ENCODE measurements at regions not wholly inside any gene's neighbourhood (a gene's known extent, or its start where the extent isn't known, plus 50 kb on each side); places are given as distances from the start of the nearest gene placed in this dataset.

DNA sequence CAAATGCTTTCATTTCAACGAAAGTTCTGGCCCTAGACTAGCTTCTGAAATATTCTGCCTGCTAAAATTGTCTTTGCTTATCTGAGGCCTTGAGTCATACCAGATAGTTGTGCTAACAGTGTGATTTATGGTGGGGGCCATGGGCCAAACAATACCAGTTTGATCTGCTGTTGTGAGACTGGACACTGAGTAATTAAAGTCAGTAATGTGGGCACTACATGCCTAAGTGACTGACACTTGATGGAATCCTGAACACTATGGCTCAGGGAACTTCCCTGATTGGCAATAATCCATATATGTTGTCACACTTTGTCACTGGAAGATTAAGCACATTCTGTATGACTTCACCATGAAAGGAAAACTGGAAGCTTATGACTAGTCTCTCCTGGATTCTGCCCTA lies 127.6 kb upstream of the CYLC2 start:
- Mint-ChIP-seq H3K9me3 (peaks cover 7% of the 10 kb centered on the region), H3K36me3 (no peaks in the 10 kb centered on the region), H3K27me3 (ENCODE audit: low read depth) (peaks cover 22% of the 10 kb centered on the region), H3K4me1 (no peaks in the 10 kb centered on the region), H3K27ac (no peak overlapping the region), H3K4me3 (no peak overlapping the region)
- DNase-seq (ENCODE audit: low spot score in 2 of 2, unreplicated experiment in 2 of 2), result no peak
- no peak for TF ChIP-seq CTCF (IDR thresholded peaks at IDR 0.05; ENCODE audit: unreplicated experiment)

GRCh38 chr9:102862478-102862877 lies 132.7 kb upstream of the CYLC2 start:
- no peak for TF ChIP-seq CTCF (IDR thresholded peaks at IDR 0.05; ENCODE audit: unreplicated experiment)
- H3K4me3 Mint-ChIP-seq, result no peak overlapping the region
- H3K27me3 Mint-ChIP-seq (ENCODE audit: low read depth), result peaks cover 16% of the 10 kb centered on the region
- H3K9me3 Mint-ChIP-seq, result peaks cover 7% of the 10 kb centered on the region
- H3K36me3 Mint-ChIP-seq, result no peaks in the 10 kb centered on the region
- no peak for DNase-seq (ENCODE audit: low spot score in 2 of 2, unreplicated experiment in 2 of 2)
- H3K4me1 Mint-ChIP-seq, result no peaks in the 10 kb centered on the region
- H3K27ac Mint-ChIP-seq, result no peak overlapping the region

DNA sequence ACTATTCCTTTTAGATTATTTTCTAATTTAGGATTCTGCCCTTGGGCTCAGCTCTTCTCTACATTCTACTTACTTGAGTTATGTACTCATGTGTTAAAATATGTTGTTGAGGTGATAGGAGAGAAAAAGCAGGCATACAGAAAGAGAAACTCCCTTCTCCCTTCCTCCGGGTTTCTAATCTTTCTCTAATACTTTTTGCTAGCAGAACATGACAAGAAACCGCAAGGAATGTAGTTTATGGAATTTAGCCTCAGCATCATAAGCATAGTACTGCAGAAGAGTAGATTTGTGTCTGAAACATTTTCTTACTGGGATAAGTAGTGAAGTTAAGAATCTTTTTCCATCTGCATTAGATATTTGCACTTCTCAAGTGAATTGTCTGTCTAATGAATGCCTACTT lies 139.5 kb upstream of the CYLC2 start:
- TF ChIP-seq CTCF (IDR thresholded peaks at IDR 0.05; ENCODE audit: unreplicated experiment), result no peak
- Mint-ChIP-seq H3K27ac (no peak overlapping the region), H3K36me3 (no peaks in the 10 kb centered on the region), H3K27me3 (ENCODE audit: low read depth) (peaks cover 6% of the 10 kb centered on the region), H3K4me1 (peaks cover 3% of the 10 kb centered on the region), H3K4me3 (no peak overlapping the region), H3K9me3 (peaks cover 11% of the 10 kb centered on the region)
- DNase-seq (ENCODE audit: low spot score in 2 of 2, unreplicated experiment in 2 of 2), result no peak

GRCh38 chr9:102845827-102846371 lies 149.2 kb upstream of the CYLC2 start:
- Mint-ChIP-seq H3K36me3 (no peaks in the 10 kb centered on the region), H3K27ac (no peak overlapping the region), H3K4me1 (no peaks in the 10 kb centered on the region), H3K27me3 (ENCODE audit: low read depth) (no peaks in the 10 kb centered on the region), H3K4me3 (no peak overlapping the region), H3K9me3 (peaks cover 18% of the 10 kb centered on the region)
- DNase-seq (ENCODE audit: low spot score in 2 of 2, unreplicated experiment in 2 of 2), result no peak
- no peak for TF ChIP-seq CTCF (IDR thresholded peaks at IDR 0.05; ENCODE audit: unreplicated experiment)

- DNase-seq (ENCODE audit: low spot score in 2 of 2, unreplicated experiment in 2 of 2), result no peak
- no peak overlapping the region for H3K27ac Mint-ChIP-seq
- H3K36me3 Mint-ChIP-seq, result no peaks in the 10 kb centered on the region
These were observed 150.4 kb upstream of the CYLC2 start for GRCh38 chr9:102844716-102845115.

More at GRCh38 chr9:102844716-102845115, 150.4 kb upstream of the CYLC2 start:
- no peaks in the 10 kb centered on the region for H3K27me3 Mint-ChIP-seq (ENCODE audit: low read depth)
- no peaks in the 10 kb centered on the region for H3K4me1 Mint-ChIP-seq
- no peak for TF ChIP-seq CTCF (IDR thresholded peaks at IDR 0.05; ENCODE audit: unreplicated experiment)
- no peak overlapping the region for H3K4me3 Mint-ChIP-seq
- peaks cover 13% of the 10 kb centered on the region for H3K9me3 Mint-ChIP-seq
